HCT116 (cell line): ENCODE measurements at regions not wholly inside any gene's neighbourhood (a gene's known extent, or its start where the extent isn't known, plus 50 kb on each side); places are given as distances from the start of the nearest gene placed in this dataset.

Source experiments
- ATAC-seq: fragments of 200-7000 bp; cut with Tn5 transposase; 2 replicates; pipeline ENCODE4 v1.9.1; 2020; ENCODE audit warnings: mild to moderate bottlenecking, moderate library complexity
- BruUV-seq: library from RNA; stranded (reverse); fragments of 400-500 nt; replicated peaks from 2 replicates; lab custom pipeline; 2021; lab: Mats Ljungman, UMichigan
- CTCF ChIA-PET: fragments of 300-600 bp; sonication (Branson Sonifier 250); formaldehyde crosslinking; loops from one replicate; lab custom pipeline; 2021; ENCODE audit warnings: antibody characterized with exemption; lab: Charles Lee
- POLR2A ChIA-PET: fragments of 300-600, 350-600 bp; sonication (Branson Sonifier 250); formaldehyde crosslinking; loops from one replicate; lab custom pipeline; 2021; ENCODE audit warnings: antibody characterized with exemption; lab: Charles Lee
- RAD21 ChIA-PET, 2 experiments: fragments of 300-600 bp; sonication (Branson Sonifier 250); formaldehyde crosslinking; loops; one replicate each; lab custom pipeline; 2023; ENCODE audit warnings: low total read pairs in 2 of 2; ENCODE audit not compliant: uncharacterized antibody in 2 of 2, unreplicated experiment in 2 of 2, low non-redundant PET in 1 of 2; lab: Charles Lee
- DNase-seq: peaks from one replicate; pipeline ENCODE4 v3.0.0-alpha.2; 2010; ENCODE audit warnings: low read depth, low spot score
- H2AFZ ChIP-seq: fragments of 200-600 bp; shearing (Covaris generic), sonication (generic); 2 replicates; pipeline ENCODE4 v1.6.1; 2017; ENCODE audit warnings: low read depth, mixed run types, mixed read lengths, antibody characterized with exemption, low read length; ENCODE audit not compliant: poor library complexity, severe bottlenecking
- H3K27ac ChIP-seq: 2 replicates; pipeline ENCODE4 v1.5.1; 2012; ENCODE audit warnings: low read depth, low read length
- H3K27me3 ChIP-seq: fragments of 200-600 bp; sonication (generic); 2 replicates; pipeline ENCODE4 v1.6.1; 2016; ENCODE audit warnings: mixed run types, low read length, mixed read lengths; ENCODE audit not compliant: insufficient read depth
- H3K36me3 ChIP-seq, 2 experiments: fragments of 200-500 bp in 1 of 2; fragments of 200-600 bp in 1 of 2; sonication (Bioruptor generic) in 1 of 2; sonication (generic) in 1 of 2; 2 replicates each; pipeline versions ENCODE4 v1.5.1 to v1.6.1; 2014 to 2016; ENCODE audit warnings: low read length in 2 of 2, inconsistent platforms in 1 of 2, mixed read lengths in 1 of 2, mixed run types in 1 of 2; ENCODE audit not compliant: insufficient read depth in 2 of 2, control insufficient read depth in 1 of 2
- H3K4me1 ChIP-seq, 2 experiments: fragments of 200-600 bp in 1 of 2; sonication (generic) in 1 of 2; 2 replicates each; pipeline versions ENCODE4 v1.5.1 to v1.6.1; 2012 to 2017; ENCODE audit warnings: low read length in 2 of 2, inconsistent platforms in 1 of 2, mild to moderate bottlenecking in 1 of 2, mixed read lengths in 1 of 2, mixed run types in 1 of 2, moderate library complexity in 1 of 2; ENCODE audit not compliant: insufficient read depth in 2 of 2, control insufficient read depth in 1 of 2
- H3K4me2 ChIP-seq: fragments of 200-600 bp; sonication (generic); 2 replicates; pipeline ENCODE4 v1.6.1; 2017; ENCODE audit warnings: mixed run types, low read length, mixed read lengths
- H3K4me3 ChIP-seq, 2 experiments: fragments of 200-600 bp in 1 of 2; sonication (generic) in 1 of 2; replicated peaks in 1 of 2; 2 replicates each; pipeline ENCODE4 v1.5.1; 2011 to 2016; ENCODE audit warnings: low read length in 2 of 2, control low read depth in 1 of 2, low read depth in 1 of 2, mild to moderate bottlenecking in 1 of 2, mixed read lengths in 1 of 2, mixed run types in 1 of 2
- H3K79me2 ChIP-seq: fragments of 200-600 bp; sonication (generic); 2 replicates; pipeline ENCODE4 v1.6.1; 2017; ENCODE audit warnings: mild to moderate bottlenecking, mixed run types, low read length, moderate library complexity, mixed read lengths; ENCODE audit not compliant: insufficient read depth
- H3K9ac ChIP-seq: fragments of 200-600 bp; sonication (generic); 2 replicates; pipeline ENCODE4 v1.6.1; 2016; ENCODE audit warnings: low read length, mixed read lengths
- H3K9me2 ChIP-seq: fragments of 200-600 bp; sonication (generic), shearing (Covaris generic); 2 replicates; pipeline ENCODE4 v1.6.1; 2017; ENCODE audit warnings: mixed run types, mild to moderate bottlenecking, moderate library complexity; ENCODE audit not compliant: insufficient read depth
- H3K9me3 ChIP-seq, 2 experiments: fragments of 200-500 bp in 1 of 2; fragments of 200-600 bp in 1 of 2; sonication (Bioruptor generic) in 1 of 2; sonication (generic) in 1 of 2; 2 replicates each; pipeline ENCODE4 v1.6.1; 2014 to 2017; ENCODE audit warnings: low read length in 2 of 2, mixed read lengths in 2 of 2, inconsistent platforms in 1 of 2, low read depth in 1 of 2, mild to moderate bottlenecking in 1 of 2, mixed run types in 1 of 2, moderate library complexity in 1 of 2; ENCODE audit not compliant: control insufficient read depth in 1 of 2, insufficient read depth in 1 of 2
- H4K20me1 ChIP-seq: fragments of 200-600 bp; sonication (generic), shearing (Covaris generic); 2 replicates; pipeline ENCODE4 v1.6.1; 2017; ENCODE audit warnings: mixed run types, mild to moderate bottlenecking, moderate library complexity; ENCODE audit not compliant: insufficient read depth
- CBX3 ChIP-seq: IDR thresholded peaks from 2 replicates; pipeline ENCODE4 v1.6.1; 2012; ENCODE audit warnings: low read depth
- CEBPB ChIP-seq: IDR thresholded peaks from 2 replicates; pipeline ENCODE4 v1.6.1; 2012; ENCODE audit warnings: low read depth
- CTCF ChIP-seq, 3 experiments: fragments of 200-600 bp in 1 of 3; sonication (generic) in 1 of 3; IDR thresholded peaks in 2 of 3; conservative IDR thresholded peaks in 1 of 3; 2 replicates each; pipeline ENCODE4 v1.5.1; 2012 to 2017; ENCODE audit warnings: low read depth in 2 of 3, low read length in 2 of 3, antibody characterized with exemption in 1 of 3, borderline replicate concordance in 1 of 3, control low read depth in 1 of 3, mild to moderate bottlenecking in 1 of 3, mixed read lengths in 1 of 3, mixed run types in 1 of 3, moderate library complexity in 1 of 3; ENCODE audit not compliant: insufficient read depth in 1 of 3
- EGR1 ChIP-seq: IDR thresholded peaks from 2 replicates; pipeline ENCODE4 v1.6.1; 2012; ENCODE audit warnings: low read depth
- ELF1 ChIP-seq: IDR thresholded peaks from 2 replicates; pipeline ENCODE4 v1.6.1; 2012; ENCODE audit warnings: low read depth, borderline replicate concordance
- EZH2 ChIP-seq: fragments of 200-600 bp; sonication (generic); IDR thresholded peaks from 2 replicates; pipeline ENCODE4 v1.6.1; 2017; ENCODE audit warnings: antibody characterized with exemption, mixed run types
- JUND ChIP-seq: IDR thresholded peaks from 2 replicates; pipeline ENCODE4 v1.6.1; 2012
- RAD21 ChIP-seq: IDR thresholded peaks from 2 replicates; pipeline ENCODE4 v1.6.1; 2012; ENCODE audit warnings: low read depth, mild to moderate bottlenecking
- REST ChIP-seq: IDR thresholded peaks from 2 replicates; pipeline ENCODE4 v1.6.1; 2012; ENCODE audit warnings: low read depth
- SIN3A ChIP-seq: IDR thresholded peaks from 2 replicates; pipeline ENCODE4 v1.6.1; 2012; ENCODE audit warnings: low read depth
- SP1 ChIP-seq: IDR thresholded peaks from 2 replicates; pipeline ENCODE4 v1.6.1; 2012; ENCODE audit warnings: low read depth
- YY1 ChIP-seq: IDR thresholded peaks from 2 replicates; pipeline ENCODE4 v1.6.1; 2011; ENCODE audit warnings: low read length, low read depth, moderate library complexity, mild to moderate bottlenecking; ENCODE audit not compliant: insufficient replicate concordance; ENCODE audit errors: extremely low read depth
- ZBTB33 ChIP-seq: IDR thresholded peaks from 2 replicates; pipeline ENCODE4 v1.6.1; 2011; ENCODE audit warnings: mild to moderate bottlenecking, low read length, moderate library complexity; ENCODE audit not compliant: insufficient replicate concordance; ENCODE audit errors: extremely low read depth
- ZFX ChIP-seq: fragments of 450-650 bp; IDR thresholded peaks from 2 replicates; pipeline ENCODE4 v1.6.1; 2017
- ZNF274 ChIP-seq: fragments of 200-500 bp; sonication (Bioruptor generic); IDR thresholded peaks from 2 replicates; pipeline ENCODE4 v1.6.1; 2014; ENCODE audit warnings: mild to moderate bottlenecking, low read depth, low read length, inconsistent platforms
- intact Hi-C: fragments of 100-400 bp; cut with micrococcal nuclease; formaldehyde crosslinking; loops from 2 replicates; pipeline ENCODE4 v1.10.0; 2022

GRCh38 chr5:173667702-173668101, 51.3 kb upstream of the BOD1 start:
- Histone ChIP-seq H3K9me3 (no peaks in the 10 kb centered on the region), H3K9me2 (no peaks in the 10 kb centered on the region), H3K27me3 (peaks cover 4% of the 10 kb centered on the region; the same call in 1 of the 2 replicates), H2AFZ (no peak overlapping the region), H3K4me3 (no peak overlapping the region), H3K79me2 (no peaks in the 10 kb centered on the region), H4K20me1 (no peaks in the 10 kb centered on the region), H3K4me1 (no peaks in the 10 kb centered on the region), H3K27ac (no peak overlapping the region), H3K9ac (no peak overlapping the region), H3K36me3 (no peaks in the 10 kb centered on the region), H3K4me2 (no peak overlapping the region)
- no TSS peak for BruUV-seq
- ATAC-seq (no peak), DNase-seq (no peak)
- TF ChIP-seq EZH2 (no peak), SP1 (no peak), ZNF274 (no peak), ZBTB33 (no peak), REST (no peak), YY1 (no peak), SIN3A (no peak), ZFX (no peak), CTCF (IDR thresholded peaks at IDR 0.05 in 2 of 3, conservative IDR thresholded peaks at IDR 0.05 in 1 of 3; ENCODE audit: borderline replicate concordance in 1 of 3, insufficient read depth in 1 of 3, low read depth in 2 of 3, low read length in 2 of 3) (no peak), RAD21 (no peak), JUND (no peak), ELF1 (no peak), CEBPB (no peak), CBX3 (no peak), EGR1 (no peak)
- RAD21 ChIA-PET = no interaction called here
- POLR2A ChIA-PET = no interaction called here
- intact Hi-C loops = no loop called here
- CTCF ChIA-PET = no interaction called here
